ENCODE measurements at regions not wholly inside any gene's neighbourhood (a gene's known extent, or its start where the extent isn't known, plus 50 kb on each side); places are given as distances from the start of the nearest gene placed in this dataset.
A peak's percentile ranks its signal among the peaks of the same experiment; 100 is the strongest.

DNA sequence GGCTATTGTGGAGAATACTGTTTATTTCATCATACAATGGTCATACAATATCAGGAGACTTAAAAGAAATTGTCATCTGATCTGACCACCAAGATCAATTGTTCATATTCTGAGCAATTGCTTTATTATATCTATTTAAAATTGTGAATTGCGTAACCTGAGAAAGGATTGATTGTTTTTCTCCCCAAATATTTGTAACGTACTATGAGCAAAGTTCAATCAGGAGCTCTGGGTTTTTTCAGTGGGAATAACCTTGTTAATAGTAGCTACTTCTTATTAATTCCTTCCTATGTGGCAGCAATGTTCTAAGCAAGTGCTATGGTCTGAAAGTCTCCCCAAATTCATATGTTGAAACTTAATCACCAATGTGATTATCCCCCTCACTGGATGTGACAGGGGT lies 323.1 kb downstream of the ZPLD1 start:
- DNase-seq, result no peak

GRCh38 chr3:102761766-102762165 lies 327.0 kb downstream of the ZPLD1 start:
- DNase-seq, result no peak

GRCh38 chr3:102790747-102791325 lies 356.0 kb downstream of the ZPLD1 start:
- no peak for DNase-seq

- no peak for DNase-seq
These were observed 357.1 kb downstream of the ZPLD1 start for GRCh38 chr3:102791641-102792589.

GRCh38 chr3:102796804-102797203 lies 362.0 kb downstream of the ZPLD1 start:
- no peak for DNase-seq

- DNase-seq, result no peak
These were observed 368.1 kb downstream of the ZPLD1 start for GRCh38 chr3:102802819-102803420.

- no peak for DNase-seq
These were observed 376.1 kb downstream of the ZPLD1 start for GRCh38 chr3:102810937-102811336.

GRCh38 chr3:102826636-102827035 lies 391.8 kb downstream of the ZPLD1 start:
- peak; percentile 67 for DNase-seq

GRCh38 chr3:102827386-102827785 lies 392.6 kb downstream of the ZPLD1 start:
- peak; percentile 5 for DNase-seq

GRCh38 chr3:102830415-102830814 lies 395.6 kb downstream of the ZPLD1 start:
- no peak for DNase-seq

DNA sequence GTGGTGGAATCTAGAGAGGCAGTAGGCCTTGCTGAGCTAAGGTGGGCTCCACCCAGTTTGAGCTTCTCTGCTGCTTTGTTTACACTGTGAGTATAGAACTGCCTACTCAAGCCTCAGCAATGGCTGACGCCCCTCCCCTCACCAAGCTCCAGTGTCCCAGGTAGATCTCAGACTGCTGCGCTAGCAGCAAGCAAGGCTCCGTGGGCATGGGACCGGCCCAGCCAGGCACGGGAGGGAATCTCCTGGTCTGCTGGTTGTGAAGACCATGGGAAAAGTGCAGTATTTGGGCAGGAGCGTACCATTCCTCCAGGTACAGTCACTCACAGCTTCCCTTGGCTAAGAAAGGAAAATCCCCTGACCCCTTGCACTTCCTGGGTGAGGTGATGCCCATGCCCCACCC lies 407.1 kb downstream of the ZPLD1 start:
- no peak for DNase-seq

- no peak for DNase-seq
These were observed 432.0 kb downstream of the ZPLD1 start for GRCh38 chr3:102866845-102867244.

GRCh38 chr3:102883515-102883914 lies 448.7 kb downstream of the ZPLD1 start:
- DNase-seq, result no peak

- no peak for DNase-seq
These were observed 450.5 kb downstream of the ZPLD1 start for GRCh38 chr3:102885289-102885688.

- no peak for DNase-seq
These were observed 452.6 kb downstream of the ZPLD1 start for GRCh38 chr3:102887431-102887830.

- no peak for DNase-seq
These were observed 462.2 kb downstream of the ZPLD1 start for GRCh38 chr3:102896851-102897621.

DNA sequence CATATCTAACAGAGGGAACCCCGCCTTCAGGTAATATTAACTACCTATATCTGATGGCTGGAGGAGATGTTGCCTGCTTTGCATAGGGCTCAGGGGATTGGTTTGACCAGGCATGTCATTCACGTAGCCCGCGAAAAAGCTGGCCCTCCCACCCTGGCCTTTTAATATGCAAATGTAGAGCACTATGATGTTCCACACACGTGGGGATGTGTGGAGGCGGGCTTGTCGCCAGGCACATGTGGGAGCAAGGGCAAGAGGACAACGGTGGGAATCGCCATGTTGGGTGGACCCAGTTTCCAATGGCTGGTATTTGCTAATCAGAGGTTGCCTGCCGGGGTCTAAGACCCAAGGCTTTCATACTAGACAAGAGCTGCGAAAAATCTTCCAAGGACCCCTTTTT lies 469.8 kb downstream of the ZPLD1 start:
- no peak for DNase-seq

DNA sequence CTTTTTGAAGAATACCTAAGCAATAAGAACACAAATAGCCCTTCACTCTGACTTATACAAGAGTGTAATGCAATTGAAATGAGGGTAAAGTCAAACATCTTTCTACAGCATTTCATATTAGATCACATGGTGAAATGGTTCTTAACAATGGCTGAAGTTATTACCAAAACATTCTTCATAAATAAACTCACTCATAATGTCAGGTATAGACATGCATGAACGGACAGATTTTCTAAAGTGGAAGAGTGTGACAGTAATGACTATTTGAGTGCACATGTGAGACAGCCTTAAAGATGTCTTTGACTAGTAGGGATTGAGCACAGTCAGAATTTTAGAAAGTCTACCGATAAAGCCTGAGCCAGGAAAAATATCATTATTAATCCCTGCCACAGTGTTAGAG lies 471.0 kb downstream of the ZPLD1 start:
- no peak for DNase-seq

DNA sequence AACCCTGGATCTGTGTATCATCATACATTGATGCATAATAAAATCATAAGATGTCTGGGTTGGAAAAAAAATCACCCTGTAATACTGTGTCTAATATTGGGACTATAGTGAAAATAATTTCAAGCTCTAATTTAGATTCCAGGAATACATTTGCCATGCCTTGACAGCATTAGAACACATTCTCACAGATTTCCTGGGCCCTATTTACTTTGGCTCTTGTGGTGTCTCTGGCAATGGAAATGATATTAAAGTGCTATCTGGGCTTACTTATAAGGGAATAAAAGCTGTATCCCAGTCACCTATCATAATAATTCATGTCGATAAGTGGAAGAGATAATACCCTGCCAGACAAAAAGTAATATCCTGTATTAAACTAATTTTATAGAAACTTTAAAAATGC lies 472.0 kb downstream of the ZPLD1 start:
- DNase-seq, result no peak

GRCh38 chr3:102909904-102910303 lies 475.1 kb downstream of the ZPLD1 start:
- no peak for DNase-seq

DNA sequence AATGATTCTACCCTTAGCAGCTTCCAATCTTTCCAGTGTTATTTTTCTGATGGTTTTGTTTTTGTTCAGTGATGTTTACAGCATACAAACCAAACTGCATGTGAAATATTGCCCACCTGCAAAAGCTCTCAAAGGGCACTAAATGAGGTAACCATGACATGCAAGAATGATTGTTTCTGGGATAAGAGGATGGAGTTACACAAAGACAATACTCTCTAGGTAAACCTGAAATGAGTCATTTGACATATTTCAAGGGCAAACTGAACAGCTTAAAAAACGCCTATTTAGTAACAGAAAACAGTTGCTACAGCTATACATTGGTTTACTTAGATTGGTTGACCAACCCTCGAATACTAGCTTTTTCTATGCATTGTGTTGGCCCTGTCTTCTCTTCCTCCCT lies 481.7 kb downstream of the ZPLD1 start:
- no peak for DNase-seq

- no peak for DNase-seq
These were observed 491.8 kb downstream of the ZPLD1 start for GRCh38 chr3:102926618-102927017.

- no peak for DNase-seq
These were observed 498.6 kb downstream of the ZPLD1 start for GRCh38 chr3:102933377-102933776.
